ENCODE measurements at regions not wholly inside any gene's neighbourhood (a gene's known extent, or its start where the extent isn't known, plus 50 kb on each side); places are given as distances from the start of the nearest gene placed in this dataset.
"Not testable (repeated sequence)": the region's sequence is repeated elsewhere in the genome, so short reads cannot be mapped to it uniquely, and the experiment has no call there.

- not testable (repeated sequence) for TF ChIP-seq CTCF (IDR thresholded peaks at IDR 0.05); POLR2AphosphoS5 (IDR thresholded peaks at IDR 0.05; ENCODE audit: low read depth, low read length)
- TF ChIP-seq, protein P1, sequence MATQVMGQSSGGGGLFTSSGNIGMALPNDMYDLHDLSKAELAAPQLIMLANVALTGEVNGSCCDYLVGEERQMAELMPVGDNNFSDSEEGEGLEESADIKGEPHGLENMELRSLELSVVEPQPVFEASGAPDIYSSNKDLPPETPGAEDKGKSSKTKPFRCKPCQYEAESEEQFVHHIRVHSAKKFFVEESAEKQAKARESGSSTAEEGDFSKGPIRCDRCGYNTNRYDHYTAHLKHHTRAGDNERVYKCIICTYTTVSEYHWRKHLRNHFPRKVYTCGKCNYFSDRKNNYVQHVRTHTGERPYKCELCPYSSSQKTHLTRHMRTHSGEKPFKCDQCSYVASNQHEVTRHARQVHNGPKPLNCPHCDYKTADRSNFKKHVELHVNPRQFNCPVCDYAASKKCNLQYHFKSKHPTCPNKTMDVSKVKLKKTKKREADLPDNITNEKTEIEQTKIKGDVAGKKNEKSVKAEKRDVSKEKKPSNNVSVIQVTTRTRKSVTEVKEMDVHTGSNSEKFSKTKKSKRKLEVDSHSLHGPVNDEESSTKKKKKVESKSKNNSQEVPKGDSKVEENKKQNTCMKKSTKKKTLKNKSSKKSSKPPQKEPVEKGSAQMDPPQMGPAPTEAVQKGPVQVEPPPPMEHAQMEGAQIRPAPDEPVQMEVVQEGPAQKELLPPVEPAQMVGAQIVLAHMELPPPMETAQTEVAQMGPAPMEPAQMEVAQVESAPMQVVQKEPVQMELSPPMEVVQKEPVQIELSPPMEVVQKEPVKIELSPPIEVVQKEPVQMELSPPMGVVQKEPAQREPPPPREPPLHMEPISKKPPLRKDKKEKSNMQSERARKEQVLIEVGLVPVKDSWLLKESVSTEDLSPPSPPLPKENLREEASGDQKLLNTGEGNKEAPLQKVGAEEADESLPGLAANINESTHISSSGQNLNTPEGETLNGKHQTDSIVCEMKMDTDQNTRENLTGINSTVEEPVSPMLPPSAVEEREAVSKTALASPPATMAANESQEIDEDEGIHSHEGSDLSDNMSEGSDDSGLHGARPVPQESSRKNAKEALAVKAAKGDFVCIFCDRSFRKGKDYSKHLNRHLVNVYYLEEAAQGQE (IDR thresholded peaks at IDR 0.05; ENCODE audit: insufficient read depth in 1 of 2, low read depth in 2 of 2, low read length in 1 of 2), result not testable (repeated sequence)
Measured at GRCh38 chrX:37088778-37089177, 80.6 kb downstream of the FAM47C start.

Data from Panc1 (cell line).